GM10847 (cell line): ENCODE measurements at regions not wholly inside any gene's neighbourhood (a gene's known extent, or its start where the extent isn't known, plus 50 kb on each side); places are given as distances from the start of the nearest gene placed in this dataset.

ENCODE experiments used
- POLR2A ChIP-seq: IDR thresholded peaks from 2 replicates; pipeline ENCODE4 v1.6.1; 2011; ENCODE audit not compliant: insufficient read length; ENCODE audit errors: extremely low read depth

DNA sequence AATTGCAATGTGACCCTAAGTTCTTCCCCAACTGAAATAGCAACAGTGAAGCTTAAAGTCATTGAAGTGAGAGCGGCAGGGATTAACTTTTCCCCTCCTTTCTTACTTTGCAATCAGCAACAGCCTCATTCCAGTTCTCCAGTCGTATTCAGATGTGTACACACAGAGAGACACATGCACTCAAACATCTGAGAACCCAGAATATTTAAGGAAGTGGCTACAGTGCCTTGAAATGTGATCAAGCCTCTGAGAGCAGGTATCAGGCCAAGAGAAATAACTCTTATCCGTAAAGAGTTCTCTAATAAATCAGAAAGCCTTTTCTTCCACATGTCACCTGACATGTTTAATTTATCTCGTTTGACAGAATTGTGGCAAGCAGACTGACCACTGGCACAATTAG, 388.9 kb upstream of the NPVF start:
- no peak for TF ChIP-seq POLR2A

DNA sequence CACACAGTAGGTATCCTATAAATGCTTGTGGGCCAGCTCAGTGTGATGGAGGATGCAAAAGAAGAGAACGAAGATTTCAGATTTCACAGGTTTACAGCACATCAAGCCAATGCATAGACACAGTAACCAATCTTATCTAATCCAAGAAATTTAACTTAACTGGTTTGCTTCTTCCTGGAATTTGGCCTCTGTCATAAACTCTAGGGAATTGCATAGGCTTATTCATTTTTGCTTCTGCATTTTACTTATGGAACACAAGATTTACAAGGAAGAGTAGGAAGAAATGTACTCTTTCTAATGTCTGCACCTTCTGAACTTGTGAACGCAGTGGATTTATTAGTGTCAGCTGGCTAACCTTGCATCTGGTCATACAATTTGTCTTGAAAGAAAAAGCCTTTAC, 389.4 kb upstream of the NPVF start:
- TF ChIP-seq POLR2A, result no peak

DNA sequence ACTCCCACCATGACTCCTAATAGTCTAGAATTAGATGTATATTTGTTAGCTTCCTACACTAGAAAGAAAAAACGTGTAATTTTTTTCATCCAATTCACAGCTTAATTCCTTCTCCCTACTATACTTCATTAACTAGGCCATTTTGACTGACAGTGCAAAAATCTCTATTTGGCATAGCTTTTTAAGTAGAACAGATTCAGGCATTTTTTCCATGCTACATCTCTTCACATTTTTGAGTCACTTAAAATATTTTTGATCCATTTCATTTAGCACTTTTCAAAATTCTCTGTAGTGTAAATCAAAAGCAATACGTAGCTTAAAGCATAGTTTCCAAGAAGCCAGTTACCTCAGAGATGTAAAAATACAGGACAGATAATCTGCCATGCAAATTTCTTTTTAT, 391.1 kb upstream of the NPVF start:
- no peak for TF ChIP-seq POLR2A

DNA sequence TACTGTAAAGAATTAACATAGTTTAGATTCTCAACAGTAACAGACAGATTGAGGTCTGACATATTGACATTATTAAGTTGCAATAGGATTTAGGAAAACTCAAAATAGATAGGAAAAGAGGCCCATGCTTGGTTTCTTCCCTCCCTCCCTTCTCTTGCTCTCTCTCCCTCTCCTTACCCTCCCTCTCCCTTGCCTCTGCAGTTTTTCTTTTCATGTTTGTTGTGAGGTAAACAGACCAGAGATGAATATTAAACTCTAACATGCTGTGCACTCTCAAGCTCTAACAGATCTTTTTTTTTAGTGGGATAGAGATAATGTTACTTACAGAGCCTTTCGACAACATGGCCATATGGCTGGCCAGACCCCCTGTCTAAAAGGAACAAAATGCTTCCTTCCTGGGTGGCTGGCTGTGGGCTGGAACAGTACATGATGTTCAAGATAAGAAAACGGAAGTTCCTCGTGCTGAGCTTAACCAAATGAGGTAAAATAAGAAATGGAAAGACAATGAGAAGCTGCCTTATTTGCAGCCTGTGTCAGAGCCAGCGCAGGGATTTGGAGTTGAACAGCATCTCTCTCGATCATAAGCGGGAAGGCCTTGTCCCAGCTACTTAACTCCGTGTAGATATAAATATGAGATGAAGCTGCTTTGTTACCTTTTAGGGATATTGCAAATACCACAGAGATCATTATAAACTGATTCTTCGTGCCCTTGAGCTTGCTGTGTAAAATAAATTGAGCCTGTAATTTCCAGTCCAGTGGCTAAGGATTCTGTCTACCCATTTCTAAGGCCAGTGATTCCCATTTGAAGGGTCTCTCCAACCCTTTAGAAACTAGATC, 391.9 kb upstream of the NPVF start:
- TF ChIP-seq POLR2A, result no peak

DNA sequence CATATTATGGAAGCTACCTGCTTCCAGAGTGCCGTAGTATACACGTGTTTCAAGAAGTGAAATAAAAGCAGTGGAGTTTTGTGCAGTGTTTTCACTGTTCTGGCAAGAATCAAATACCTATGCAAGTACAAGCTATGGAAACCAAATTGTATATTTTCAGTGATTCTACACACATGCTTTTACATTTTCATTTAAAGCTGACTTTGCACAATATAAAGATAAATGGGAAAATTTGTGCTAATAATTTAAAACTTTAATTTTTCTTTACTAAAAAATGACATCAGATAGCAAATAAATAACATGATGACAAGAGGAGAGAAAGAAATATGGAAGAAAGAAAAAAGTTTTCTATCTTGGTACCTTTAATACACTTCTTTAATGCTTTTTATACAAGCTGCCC, 393.7 kb upstream of the NPVF start:
- TF ChIP-seq POLR2A, result no peak

DNA sequence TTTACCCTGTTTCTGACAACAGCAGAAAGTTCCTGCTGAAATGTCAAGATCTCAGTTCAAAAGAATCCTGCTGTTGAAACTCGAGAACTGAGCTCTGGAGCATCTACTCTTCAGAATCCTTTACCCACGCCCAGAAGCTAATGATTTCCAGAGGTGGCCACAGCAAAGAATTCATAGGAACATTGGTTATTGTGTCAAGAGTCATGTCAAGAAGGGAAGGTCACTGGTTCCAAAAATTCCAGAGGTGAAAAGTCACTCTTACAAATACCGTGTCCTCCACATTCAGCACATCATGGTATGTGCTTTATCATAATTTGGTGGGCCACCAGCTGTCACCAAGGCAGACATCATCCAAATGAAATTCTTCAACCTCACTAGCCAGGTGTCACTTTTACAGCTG, 394.4 kb upstream of the NPVF start:
- no peak for TF ChIP-seq POLR2A

DNA sequence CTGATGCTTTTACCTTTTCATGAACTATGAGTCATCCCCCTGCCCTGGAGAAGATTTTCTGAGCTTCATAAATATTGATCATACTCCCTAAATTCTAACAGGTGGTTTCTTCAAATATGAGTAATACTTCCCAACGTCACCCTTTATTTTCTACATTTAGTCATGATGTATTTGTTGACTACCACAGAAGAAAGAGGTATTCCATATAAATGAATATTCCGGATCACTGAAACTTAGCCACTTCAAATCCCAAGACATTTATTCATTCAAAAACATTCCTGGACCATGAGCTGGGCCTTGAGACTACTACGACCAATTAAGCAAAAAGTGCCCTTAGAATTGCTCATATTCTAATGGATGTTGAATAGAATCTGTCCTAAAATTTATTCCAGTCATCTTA, 395.8 kb upstream of the NPVF start:
- no peak for TF ChIP-seq POLR2A

DNA sequence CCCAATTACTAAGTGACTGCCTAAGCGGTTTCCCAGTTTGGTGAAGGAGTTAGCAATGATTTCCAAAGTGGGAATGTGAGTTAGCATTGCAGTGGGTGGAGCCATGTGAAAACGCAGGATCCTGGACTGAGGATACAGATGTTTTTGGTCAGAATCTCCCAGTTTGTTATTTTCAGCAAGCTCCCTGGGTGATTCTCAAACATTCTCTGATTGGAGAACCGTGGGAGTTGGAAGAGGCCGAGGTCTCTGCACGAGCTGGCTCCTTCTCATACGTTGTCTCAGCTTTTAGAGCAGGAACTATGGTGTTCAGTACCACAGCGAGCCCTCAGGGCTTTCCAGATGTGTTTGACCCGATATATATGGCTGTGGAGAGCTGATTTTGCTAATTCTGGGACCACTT, 396.5 kb upstream of the NPVF start:
- TF ChIP-seq POLR2A, result no peak

DNA sequence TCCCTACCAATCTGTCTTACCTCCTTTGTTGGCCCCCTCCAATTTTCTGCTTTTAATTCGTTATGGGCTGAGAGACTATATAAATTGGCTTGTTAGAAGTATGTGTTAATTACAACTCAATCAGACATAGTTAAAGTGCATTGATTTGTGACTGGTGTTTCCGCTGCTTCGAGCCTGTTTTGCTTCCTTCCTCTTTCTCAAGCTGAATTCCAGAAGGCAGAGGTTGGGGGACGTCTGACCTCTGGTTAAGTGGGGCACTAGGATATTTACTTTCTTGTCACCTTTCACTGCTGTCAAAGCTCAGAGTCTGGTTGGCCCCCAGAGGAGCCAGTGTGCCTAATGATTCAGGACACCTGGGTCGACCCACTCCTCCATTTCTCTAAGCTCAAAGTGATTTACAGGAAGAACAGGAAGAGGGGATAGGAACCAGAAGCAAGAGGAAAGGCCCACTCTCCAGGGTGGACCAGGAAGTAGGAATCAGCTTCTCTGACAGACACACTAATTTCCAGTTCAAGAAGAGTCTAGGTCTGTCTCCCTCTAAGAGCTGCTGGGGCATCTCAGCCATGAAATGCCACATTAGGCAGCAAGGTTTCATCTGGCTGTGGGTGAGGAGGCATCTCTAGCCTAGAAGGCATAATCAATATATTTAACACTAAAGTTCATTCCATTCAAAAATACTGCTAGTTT, 397.2 kb upstream of the NPVF start:
- TF ChIP-seq POLR2A, result no peak

DNA sequence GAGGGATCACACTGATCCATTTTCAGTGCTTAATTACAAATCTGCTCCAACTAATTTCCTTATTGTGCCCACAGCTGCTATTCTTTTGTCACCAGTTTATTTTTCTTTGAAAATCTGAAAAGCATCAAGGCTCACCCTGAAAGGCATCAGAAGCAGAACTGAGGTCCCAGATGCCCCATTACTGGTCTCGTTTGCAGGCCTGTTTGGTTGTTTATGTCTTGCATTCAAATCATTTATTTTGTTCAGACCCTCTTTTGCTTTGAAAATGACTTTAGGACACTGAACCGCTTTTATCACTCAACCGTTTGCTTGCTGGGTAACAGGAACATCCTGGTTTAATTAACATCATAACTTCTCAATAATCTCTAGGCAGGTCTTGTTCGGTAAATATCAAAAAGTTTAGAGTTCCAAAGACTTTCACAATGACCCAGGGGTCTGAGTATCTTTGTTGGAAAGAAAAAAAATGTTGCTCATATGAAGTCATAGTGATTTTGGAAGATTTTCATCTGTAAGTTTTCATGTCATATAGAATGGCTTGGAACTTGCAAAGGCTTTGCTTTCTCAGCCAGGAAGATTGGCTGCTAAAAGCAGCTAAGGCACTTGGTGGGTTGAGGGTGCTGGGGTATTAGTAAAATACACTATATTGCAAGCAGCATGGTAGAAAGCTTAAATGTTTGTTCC, 398.3 kb upstream of the NPVF start:
- TF ChIP-seq POLR2A, result no peak

DNA sequence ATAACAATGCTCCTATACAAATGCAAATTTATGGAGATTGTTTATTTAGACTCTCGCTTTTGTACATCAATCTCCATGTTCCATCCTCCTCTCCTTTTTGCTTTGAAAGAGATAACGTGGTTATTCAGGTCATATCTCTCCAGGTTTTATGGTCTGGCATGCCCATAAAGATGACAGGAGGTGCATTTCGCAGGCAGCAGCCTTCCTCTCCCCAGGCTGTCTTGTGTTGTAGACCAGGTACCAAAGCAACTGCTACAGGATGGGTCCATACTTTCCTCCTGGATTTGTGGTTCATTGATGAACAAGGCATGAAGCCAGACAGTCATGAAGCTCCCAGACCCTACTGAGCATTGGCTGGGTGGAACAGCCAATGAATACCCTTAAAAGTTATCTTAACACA, 400.2 kb upstream of the NPVF start:
- TF ChIP-seq POLR2A, result no peak

DNA sequence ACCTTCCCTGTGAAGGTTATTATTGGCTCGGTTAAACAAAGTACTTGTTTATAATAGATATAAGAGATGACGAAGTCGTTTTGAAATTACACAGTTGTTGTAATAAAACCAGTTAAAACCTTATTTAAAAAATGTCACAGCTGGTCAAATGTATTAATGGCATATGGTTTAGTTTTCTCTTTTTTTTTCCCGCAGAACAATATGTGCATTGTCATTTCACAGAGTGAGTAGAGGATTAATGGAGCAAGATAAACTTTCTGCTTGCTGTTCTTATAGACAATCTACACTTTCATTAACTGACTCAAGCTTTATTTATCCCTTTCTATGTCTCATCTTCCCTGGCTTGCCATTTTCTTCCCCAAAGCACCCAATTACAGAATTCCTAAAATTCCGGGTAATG, 404.3 kb upstream of the NPVF start:
- no peak for TF ChIP-seq POLR2A

DNA sequence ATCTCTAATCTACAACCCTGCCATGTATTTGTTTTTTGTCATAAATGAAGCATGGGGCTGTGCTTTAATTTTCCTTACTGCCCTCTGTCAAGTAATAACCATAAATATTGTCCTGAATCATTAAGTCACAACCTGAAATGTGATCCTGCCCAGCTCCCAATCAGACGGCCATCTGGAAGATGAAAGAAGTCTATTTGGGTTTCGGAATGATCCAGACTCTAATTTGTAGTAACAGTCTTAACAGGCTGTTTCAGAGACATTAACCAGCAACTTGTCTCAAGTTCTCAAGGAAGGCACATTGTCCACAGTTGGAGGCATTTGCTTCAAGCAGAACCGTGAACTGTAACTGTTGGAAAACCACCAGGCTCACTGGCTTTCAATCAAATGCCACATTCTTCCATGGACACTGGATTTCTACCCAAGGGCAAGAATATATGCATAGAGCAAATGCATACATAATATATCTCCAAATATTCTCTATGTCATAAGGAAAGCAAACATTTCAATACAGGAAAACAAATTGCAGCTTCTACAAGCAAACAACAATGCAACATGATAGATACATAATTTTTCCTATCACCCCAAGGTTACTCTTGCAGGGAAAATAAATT, 405.2 kb upstream of the NPVF start:
- TF ChIP-seq POLR2A, result no peak

DNA sequence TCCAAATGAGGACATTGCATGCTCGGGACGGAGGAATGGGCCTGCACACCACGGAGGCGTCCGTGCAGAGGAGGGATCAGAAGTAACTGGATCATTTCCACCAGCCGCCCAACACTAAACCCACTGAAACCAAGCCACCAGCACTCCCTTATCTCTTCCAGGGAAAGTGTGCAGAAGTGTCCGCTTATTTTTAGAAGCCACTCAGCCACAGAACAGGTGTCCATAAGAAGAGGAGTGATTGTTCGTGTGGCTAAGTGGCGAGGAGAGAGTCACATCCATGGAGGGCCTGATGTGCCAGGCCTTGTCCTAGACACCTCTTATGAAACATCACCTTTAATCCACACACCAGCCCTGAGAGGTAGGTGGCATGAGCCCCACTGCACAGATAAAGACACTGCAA, 407.9 kb upstream of the NPVF start:
- no peak for TF ChIP-seq POLR2A

DNA sequence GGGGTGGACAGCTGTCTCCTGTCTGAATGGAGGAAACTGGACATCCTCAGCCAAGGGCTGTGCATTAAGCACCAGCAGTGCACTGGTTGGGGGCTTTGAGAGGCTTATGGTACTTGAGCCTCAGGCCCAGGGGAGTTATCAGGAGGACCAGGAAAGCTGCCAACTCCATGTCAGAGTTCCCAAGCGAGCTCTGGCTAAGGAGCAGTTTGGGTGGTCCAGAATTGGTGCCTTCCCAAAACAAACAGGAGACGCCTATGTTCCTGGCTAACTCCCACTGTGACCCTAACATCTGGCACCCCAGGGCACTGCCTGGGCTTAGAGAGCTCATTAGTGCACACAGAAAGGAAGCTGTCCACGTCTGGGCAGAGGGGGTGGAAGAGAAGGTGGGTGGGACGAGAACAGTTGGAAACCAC, 408.6 kb upstream of the NPVF start:
- TF ChIP-seq POLR2A, result no peak

DNA sequence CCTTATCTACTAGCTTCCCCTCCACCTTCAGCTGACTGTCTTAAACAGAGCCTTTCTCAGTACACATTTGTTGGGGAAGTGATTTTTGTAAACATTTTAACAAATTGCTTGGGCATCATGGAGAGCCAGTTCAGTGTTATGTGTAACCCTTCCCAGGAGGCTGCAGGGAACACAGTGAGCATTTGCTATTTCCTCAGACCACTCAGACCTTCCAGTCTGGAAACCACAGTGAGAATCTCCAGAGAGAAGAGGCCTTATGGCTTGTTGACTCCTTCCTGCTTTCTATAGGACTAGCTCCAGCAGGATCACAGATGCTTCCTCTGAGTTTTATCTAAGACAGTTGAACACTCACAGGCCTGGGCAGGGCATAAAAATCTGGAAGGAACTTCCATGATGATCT, 409.8 kb upstream of the NPVF start:
- no peak for TF ChIP-seq POLR2A

DNA sequence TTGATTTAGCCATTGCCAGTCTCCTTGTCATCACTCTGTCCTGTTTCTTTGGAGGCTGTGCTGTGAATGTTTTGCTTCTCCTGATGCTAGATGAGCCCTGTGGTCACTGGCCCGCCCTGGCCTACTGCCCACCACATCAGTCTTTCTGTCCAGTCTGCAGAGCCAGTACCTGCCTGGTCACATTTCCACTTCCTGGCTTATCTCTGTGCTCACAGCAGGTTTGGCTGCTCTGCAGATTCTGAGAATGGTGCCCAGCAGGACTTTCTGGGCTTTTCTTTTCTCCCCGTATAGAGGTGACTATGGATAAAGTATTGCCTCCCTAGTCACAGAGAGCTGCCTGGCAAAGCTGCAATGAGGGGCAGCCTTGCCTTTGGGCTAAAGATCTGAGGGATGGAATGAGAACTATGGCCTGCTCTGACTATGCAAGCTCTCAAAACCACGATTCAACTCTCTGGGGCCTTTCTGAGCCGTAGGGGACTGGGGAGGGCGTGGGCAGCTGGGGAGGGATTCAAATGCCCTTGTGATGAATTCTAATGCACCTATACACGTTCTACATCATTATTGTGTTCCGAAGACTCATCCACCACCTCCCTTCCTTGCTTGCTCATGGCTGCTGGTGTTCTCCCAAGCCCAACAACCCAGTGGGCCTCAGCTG, 410.4 kb upstream of the NPVF start:
- no peak for TF ChIP-seq POLR2A
